ENCODE measurements at regions not wholly inside any gene's neighbourhood (a gene's known extent, or its start where the extent isn't known, plus 50 kb on each side); places are given as distances from the start of the nearest gene placed in this dataset.

- ATAC-seq: no peak
- Mint-ChIP-seq H3K27me3 (no peaks in the 10 kb centered on the region), H3K36me3 (no peaks in the 10 kb centered on the region), H3K4me1 (no peaks in the 10 kb centered on the region), H3K9me3 (no peaks in the 10 kb centered on the region), H3K4me3 (no peak overlapping the region), H3K27ac (no peak overlapping the region)
Observed at GRCh38 chr3:104960579-104960978, 406.1 kb upstream of the ALCAM start.

GRCh38 chr3:104961851-104962250 is 404.9 kb upstream of the ALCAM start:
- Mint-ChIP-seq H3K4me3 (no peak overlapping the region), H3K36me3 (no peaks in the 10 kb centered on the region), H3K27me3 (no peaks in the 10 kb centered on the region), H3K9me3 (no peaks in the 10 kb centered on the region), H3K27ac (no peak overlapping the region), H3K4me1 (no peaks in the 10 kb centered on the region)
- no peak for ATAC-seq

- Mint-ChIP-seq H3K36me3 (no peaks in the 10 kb centered on the region), H3K27ac (no peak overlapping the region), H3K27me3 (no peaks in the 10 kb centered on the region), H3K9me3 (peaks cover 4% of the 10 kb centered on the region), H3K4me1 (no peaks in the 10 kb centered on the region), H3K4me3 (no peak overlapping the region)
- ATAC-seq: no peak
Observed at GRCh38 chr3:104974316-104974715, 392.4 kb upstream of the ALCAM start.

- H3K36me3 Mint-ChIP-seq: no peaks in the 10 kb centered on the region
- no peak overlapping the region for H3K27ac Mint-ChIP-seq
- H3K9me3 Mint-ChIP-seq: peaks cover 4% of the 10 kb centered on the region
- no peak overlapping the region for H3K4me3 Mint-ChIP-seq
- no peaks in the 10 kb centered on the region for H3K27me3 Mint-ChIP-seq
- H3K4me1 Mint-ChIP-seq: no peaks in the 10 kb centered on the region
- no peak for ATAC-seq
Observed at GRCh38 chr3:104977719-104978118, 389.0 kb upstream of the ALCAM start.

- no peak for ATAC-seq
- no peak overlapping the region for H3K27ac Mint-ChIP-seq
- no peaks in the 10 kb centered on the region for H3K9me3 Mint-ChIP-seq
- no peaks in the 10 kb centered on the region for H3K36me3 Mint-ChIP-seq
- no peaks in the 10 kb centered on the region for H3K4me1 Mint-ChIP-seq
- H3K27me3 Mint-ChIP-seq: no peaks in the 10 kb centered on the region
- no peak overlapping the region for H3K4me3 Mint-ChIP-seq
Observed at GRCh38 chr3:104982130-104982529, 384.6 kb upstream of the ALCAM start.

- Mint-ChIP-seq H3K9me3 (no peaks in the 10 kb centered on the region), H3K4me1 (no peaks in the 10 kb centered on the region), H3K27ac (no peak overlapping the region), H3K27me3 (no peaks in the 10 kb centered on the region), H3K36me3 (no peaks in the 10 kb centered on the region), H3K4me3 (no peak overlapping the region)
- ATAC-seq: no peak
Observed at GRCh38 chr3:104987859-104988258, 378.9 kb upstream of the ALCAM start.

GRCh38 chr3:104988496-104988895 is 378.2 kb upstream of the ALCAM start:
- Mint-ChIP-seq H3K4me1 (no peaks in the 10 kb centered on the region), H3K27me3 (no peaks in the 10 kb centered on the region), H3K36me3 (no peaks in the 10 kb centered on the region), H3K4me3 (no peak overlapping the region), H3K27ac (no peak overlapping the region), H3K9me3 (no peaks in the 10 kb centered on the region)
- no peak for ATAC-seq

GRCh38 chr3:104989878-104990277 is 376.8 kb upstream of the ALCAM start:
- H3K36me3 Mint-ChIP-seq: no peaks in the 10 kb centered on the region
- H3K4me3 Mint-ChIP-seq: no peak overlapping the region
- H3K27me3 Mint-ChIP-seq: no peaks in the 10 kb centered on the region
- no peaks in the 10 kb centered on the region for H3K4me1 Mint-ChIP-seq
- no peak overlapping the region for H3K27ac Mint-ChIP-seq
- ATAC-seq: no peak
- H3K9me3 Mint-ChIP-seq: no peaks in the 10 kb centered on the region

GRCh38 chr3:104990758-104991157 is 376.0 kb upstream of the ALCAM start:
- H3K4me1 Mint-ChIP-seq: no peaks in the 10 kb centered on the region
- no peaks in the 10 kb centered on the region for H3K27me3 Mint-ChIP-seq
- no peak for ATAC-seq
- H3K36me3 Mint-ChIP-seq: no peaks in the 10 kb centered on the region
- no peak overlapping the region for H3K4me3 Mint-ChIP-seq
- H3K27ac Mint-ChIP-seq: no peak overlapping the region
- no peaks in the 10 kb centered on the region for H3K9me3 Mint-ChIP-seq

- ATAC-seq: no peak
- Mint-ChIP-seq H3K36me3 (no peaks in the 10 kb centered on the region), H3K27ac (no peak overlapping the region), H3K27me3 (no peaks in the 10 kb centered on the region), H3K4me3 (no peak overlapping the region), H3K9me3 (no peaks in the 10 kb centered on the region), H3K4me1 (no peaks in the 10 kb centered on the region)
Observed at GRCh38 chr3:104992676-104993075, 374.0 kb upstream of the ALCAM start.

- Mint-ChIP-seq H3K4me1 (no peaks in the 10 kb centered on the region), H3K4me3 (no peak overlapping the region), H3K36me3 (no peaks in the 10 kb centered on the region), H3K9me3 (peaks cover 4% of the 10 kb centered on the region), H3K27ac (no peak overlapping the region), H3K27me3 (peaks cover 1% of the 10 kb centered on the region)
- ATAC-seq: no peak
Observed at GRCh38 chr3:105006164-105006563, 360.5 kb upstream of the ALCAM start.

- Mint-ChIP-seq H3K9me3 (peaks cover 4% of the 10 kb centered on the region), H3K27me3 (no peaks in the 10 kb centered on the region), H3K36me3 (no peaks in the 10 kb centered on the region), H3K27ac (no peak overlapping the region), H3K4me3 (no peak overlapping the region), H3K4me1 (no peaks in the 10 kb centered on the region)
- no peak for ATAC-seq
Observed at GRCh38 chr3:105013657-105014056, 353.1 kb upstream of the ALCAM start.

GRCh38 chr3:105014631-105015030 is 352.1 kb upstream of the ALCAM start:
- ATAC-seq: no peak
- Mint-ChIP-seq H3K4me1 (no peaks in the 10 kb centered on the region), H3K36me3 (no peaks in the 10 kb centered on the region), H3K27me3 (no peaks in the 10 kb centered on the region), H3K27ac (no peak overlapping the region), H3K9me3 (no peaks in the 10 kb centered on the region), H3K4me3 (no peak overlapping the region)

GRCh38 chr3:105022813-105023212 is 343.9 kb upstream of the ALCAM start:
- Mint-ChIP-seq H3K4me3 (no peak overlapping the region), H3K4me1 (no peaks in the 10 kb centered on the region), H3K27ac (no peak overlapping the region), H3K9me3 (no peaks in the 10 kb centered on the region), H3K27me3 (no peaks in the 10 kb centered on the region), H3K36me3 (no peaks in the 10 kb centered on the region)
- peak; percentile 37 for ATAC-seq

- H3K9me3 Mint-ChIP-seq: no peaks in the 10 kb centered on the region
- no peaks in the 10 kb centered on the region for H3K4me1 Mint-ChIP-seq
- no peaks in the 10 kb centered on the region for H3K27me3 Mint-ChIP-seq
- no peak for ATAC-seq
- no peak overlapping the region for H3K4me3 Mint-ChIP-seq
- H3K36me3 Mint-ChIP-seq: no peaks in the 10 kb centered on the region
- H3K27ac Mint-ChIP-seq: no peak overlapping the region
Observed at GRCh38 chr3:105030211-105030610, 336.5 kb upstream of the ALCAM start.

GRCh38 chr3:105032541-105032940 is 334.2 kb upstream of the ALCAM start:
- H3K27ac Mint-ChIP-seq: no peak overlapping the region
- no peaks in the 10 kb centered on the region for H3K9me3 Mint-ChIP-seq
- H3K4me3 Mint-ChIP-seq: no peak overlapping the region
- ATAC-seq: no peak
- H3K27me3 Mint-ChIP-seq: no peaks in the 10 kb centered on the region
- no peaks in the 10 kb centered on the region for H3K36me3 Mint-ChIP-seq
- no peaks in the 10 kb centered on the region for H3K4me1 Mint-ChIP-seq

- Mint-ChIP-seq H3K4me3 (no peak overlapping the region), H3K27ac (no peak overlapping the region)
Observed at GRCh38 chr3:105033081-105033480, 333.6 kb upstream of the ALCAM start.

More at GRCh38 chr3:105033081-105033480, 333.6 kb upstream of the ALCAM start:
- no peaks in the 10 kb centered on the region for H3K27me3 Mint-ChIP-seq
- no peaks in the 10 kb centered on the region for H3K4me1 Mint-ChIP-seq
- no peaks in the 10 kb centered on the region for H3K36me3 Mint-ChIP-seq
- ATAC-seq: no peak
- no peaks in the 10 kb centered on the region for H3K9me3 Mint-ChIP-seq
